NCI-H2196 treated with DMSO at 0.1 percent for 48 hours (cell line): ENCODE measurements at regions not wholly inside any gene's neighbourhood (a gene's known extent, or its start where the extent isn't known, plus 50 kb on each side); places are given as distances from the start of the nearest gene placed in this dataset.

Experiments used
- DNase-seq: peaks from one replicate; lab custom pipeline; 2025; ENCODE audit not compliant: unreplicated experiment; lab: John Stamatoyannopoulos, UW

DNA sequence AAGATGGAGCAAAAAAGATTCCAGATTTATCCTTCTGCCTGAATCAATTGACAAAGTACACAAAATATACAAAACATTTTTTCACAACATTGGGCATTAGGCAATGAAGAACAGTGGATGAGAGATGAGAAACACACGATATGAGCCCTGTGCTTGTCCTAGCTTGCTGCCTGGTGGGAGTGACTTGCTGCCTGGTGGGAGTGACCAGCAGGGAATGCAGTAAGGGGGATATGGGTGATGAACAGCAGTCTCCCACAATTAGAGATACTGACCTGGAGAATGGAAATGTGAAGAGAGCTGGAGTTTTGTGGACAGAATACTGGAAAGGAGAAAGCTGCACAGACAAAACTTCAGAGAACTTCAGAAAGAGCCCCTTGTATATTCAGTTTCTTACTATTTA is 629.4 kb upstream of the FRG1 start:
- no peak for DNase-seq

DNA sequence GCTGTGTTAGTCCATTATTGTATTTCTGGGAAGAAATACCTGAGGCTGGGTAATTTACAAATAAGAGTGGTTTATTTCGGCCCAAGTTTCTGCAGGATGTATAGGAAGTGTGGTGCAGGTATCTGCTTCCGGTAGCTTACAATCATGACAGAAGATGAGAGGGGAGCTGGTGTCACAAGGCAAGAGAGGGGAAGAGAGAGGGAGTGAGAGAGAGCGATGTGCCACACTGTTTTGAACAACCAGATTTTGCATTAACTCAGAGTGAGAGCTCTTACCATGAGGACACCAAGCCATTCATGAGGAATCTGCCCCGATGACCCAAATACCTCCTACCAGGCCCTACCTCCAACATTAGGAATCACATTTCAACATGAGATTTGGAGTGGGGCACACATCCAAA is 627.6 kb upstream of the FRG1 start:
- DNase-seq = no peak

DNA sequence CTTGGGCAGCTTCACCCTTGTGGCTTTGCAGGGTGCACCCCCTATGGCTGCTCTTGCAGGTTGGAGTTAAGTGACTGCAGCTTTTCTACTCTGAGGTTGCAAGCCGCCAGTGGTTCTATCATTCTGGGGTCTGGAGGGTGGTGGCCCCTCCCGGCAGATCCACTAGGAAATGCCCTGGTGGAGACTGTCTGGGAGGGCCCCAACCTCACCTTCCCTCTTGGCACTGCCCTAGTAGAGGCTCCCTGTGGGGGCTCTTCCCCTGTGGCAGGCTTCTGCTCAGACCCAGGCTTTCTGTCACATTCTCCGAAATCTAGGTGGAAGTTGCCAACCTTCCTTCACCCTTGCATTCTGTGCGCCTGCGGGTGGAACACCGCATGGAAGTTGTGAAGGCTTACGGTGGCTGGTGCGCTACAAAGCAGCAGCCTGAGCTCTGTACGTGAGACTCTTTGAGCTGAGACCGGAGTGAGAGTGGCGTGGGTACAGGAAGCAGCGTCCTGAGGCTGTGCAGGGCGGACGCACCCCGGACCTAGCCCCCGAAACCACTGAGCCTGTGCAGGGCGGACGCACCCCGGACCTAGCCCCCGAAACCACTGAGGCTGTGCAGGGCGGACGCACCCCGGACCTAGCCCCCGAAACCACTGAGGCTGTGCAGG is 626.7 kb upstream of the FRG1 start:
- DNase-seq = no peak

GRCh38 chr4:189322426-189322825 is 618.2 kb upstream of the FRG1 start:
- DNase-seq = no peak

DNA sequence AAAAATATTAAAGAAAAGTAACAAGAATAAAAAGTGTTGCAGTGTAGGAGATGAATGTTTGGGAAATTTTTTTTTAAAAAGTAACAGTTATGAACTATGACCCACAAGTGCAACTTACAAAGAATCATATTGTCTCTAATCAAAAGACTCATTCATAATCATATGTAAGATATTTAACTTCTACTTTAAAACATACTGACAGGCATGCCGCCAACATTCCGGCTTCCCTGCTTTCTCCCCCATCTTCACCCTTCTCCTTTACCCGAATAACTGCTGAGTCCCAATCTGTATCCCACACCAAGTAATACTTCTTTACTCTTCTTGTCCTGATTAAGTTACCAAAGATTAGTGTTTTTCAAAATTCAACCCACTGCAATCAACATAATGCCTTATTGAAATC is 598.8 kb upstream of the FRG1 start:
- DNase-seq = no peak

DNA sequence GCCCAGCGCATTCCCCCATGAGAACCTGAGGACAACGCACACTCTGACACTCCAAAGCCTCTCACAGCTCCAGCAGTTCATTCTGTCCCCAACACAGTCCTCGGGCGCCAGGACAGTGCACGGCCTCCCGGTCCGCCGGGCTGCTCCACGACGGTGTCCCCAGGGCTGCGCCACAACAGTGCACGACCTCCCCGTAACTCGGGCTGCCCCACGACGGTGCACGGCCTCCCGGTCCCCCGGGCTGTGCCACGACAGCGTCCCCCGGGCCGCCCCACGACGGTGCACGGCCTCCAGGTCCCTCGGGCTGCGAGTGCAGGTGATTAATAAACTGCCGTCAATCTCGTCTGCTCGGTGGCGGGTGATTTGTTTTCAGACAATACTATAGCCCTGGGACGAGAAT is 585.1 kb upstream of the FRG1 start:
- no peak for DNase-seq

DNA sequence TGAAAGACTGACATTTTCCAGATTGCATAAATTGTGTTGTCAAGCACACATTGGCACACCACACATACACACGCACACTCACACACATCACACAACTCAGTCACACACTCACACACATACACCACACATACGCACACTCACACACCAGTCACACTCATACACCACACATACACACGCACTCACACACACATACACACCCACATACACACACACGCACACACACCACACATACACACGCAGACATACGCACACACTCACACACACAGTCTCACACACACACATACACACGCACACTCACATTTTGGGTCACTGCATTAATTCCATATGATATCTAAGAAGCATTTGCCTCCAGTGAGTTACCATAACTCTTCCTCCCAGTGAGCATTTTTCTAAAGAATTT is 578.3 kb upstream of the FRG1 start:
- DNase-seq = no peak

- DNase-seq = no peak
Measured at GRCh38 chr4:189364032-189364449, 576.6 kb upstream of the FRG1 start.

DNA sequence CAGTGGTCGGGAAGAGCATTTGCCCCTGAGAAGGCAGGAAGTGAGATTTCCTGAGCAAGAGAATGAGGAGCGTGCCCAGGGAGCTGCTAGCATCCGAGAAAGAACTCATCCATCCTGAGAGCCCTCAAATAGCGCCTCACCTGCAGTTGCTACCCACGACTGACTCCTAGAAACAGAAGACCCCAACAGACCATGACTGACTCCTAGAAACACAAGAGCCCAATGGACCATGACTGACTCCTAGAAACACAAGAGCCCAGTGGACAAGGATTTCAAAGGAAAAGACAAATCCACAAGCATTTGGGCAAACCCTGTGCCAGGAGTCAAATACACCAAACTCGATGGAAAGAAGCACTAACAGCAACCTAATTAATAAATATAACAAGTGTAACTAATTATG is 575.2 kb upstream of the FRG1 start:
- no peak for DNase-seq

DNA sequence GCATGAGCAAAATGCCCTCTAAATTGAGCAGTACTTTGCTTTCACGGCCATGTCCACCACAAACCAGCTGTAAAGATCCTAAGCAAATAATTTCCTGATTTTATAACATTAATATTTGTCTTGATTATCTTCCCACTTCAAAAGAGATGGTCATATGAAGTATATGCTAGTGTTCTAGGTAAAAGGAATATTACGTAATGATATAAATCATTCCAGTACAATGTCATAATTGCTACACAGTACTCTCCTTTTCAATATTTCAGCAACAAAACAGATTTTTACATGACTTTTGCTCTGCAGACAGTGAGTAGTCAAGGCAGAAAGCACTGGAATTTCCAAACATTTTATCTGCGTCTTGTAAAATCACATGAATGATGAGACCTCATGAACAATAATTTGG is 572.8 kb upstream of the FRG1 start:
- DNase-seq = no peak

DNA sequence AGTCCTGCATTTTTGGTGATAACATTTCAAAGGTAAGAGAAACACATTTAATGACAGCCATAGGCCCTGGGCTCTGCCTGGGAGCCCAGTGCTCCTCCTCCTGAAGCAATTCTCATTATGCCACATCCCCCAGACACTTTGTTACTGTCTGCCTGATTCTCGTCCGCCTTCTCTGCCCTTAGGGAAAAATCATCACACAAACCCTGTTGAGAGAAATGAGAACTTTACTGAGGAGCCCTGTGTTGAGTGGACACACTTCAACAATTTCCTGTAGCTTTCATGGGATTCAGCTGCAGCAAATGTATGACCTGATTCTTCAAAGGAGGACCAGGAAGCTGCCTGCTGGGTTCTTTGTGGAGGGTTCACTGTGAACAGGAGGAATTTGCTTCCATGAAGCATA is 566.5 kb upstream of the FRG1 start:
- DNase-seq = no peak

- no peak for DNase-seq
Measured at GRCh38 chr4:189376901-189377300, 563.8 kb upstream of the FRG1 start.

- DNase-seq = no peak
Measured at GRCh38 chr4:189377569-189377968, 563.1 kb upstream of the FRG1 start.

DNA sequence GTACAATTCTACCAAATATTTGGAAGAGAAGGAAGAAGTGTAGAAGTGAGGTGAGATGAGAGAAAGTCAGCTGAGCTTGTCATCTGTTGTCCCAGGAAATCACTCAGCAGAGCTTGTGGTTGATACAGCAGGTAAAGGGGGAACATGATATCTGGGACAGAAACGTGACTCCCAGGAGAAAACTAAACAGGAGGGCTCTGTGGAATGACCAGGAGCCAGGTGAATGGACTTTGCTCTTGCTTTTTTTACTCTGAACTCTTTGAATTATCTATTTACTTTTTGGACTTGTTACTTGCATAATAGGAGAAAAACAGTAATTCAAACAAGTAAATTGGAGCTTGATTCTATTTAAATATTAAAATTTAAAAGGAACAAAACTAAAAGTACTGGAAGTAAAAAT is 555.6 kb upstream of the FRG1 start:
- DNase-seq = no peak

DNA sequence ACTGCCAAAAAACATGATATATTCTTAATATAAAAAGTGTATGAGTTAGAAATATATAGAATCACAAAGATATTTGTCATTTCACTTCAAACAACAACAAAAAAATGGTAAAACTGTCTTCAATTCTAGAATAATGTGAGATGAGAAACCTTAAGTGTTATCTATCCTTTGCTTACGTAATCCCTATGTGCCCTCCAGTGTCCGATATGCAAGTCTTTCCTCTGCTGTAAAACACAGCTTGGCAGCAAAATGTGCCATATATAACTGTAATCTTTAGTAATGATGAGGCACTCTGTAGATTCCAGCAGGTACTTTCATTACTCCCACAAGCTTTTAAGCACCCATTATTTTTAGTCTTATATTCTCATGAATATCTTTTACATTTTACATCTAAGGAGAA is 555.1 kb upstream of the FRG1 start:
- no peak for DNase-seq

- DNase-seq = no peak
Measured at GRCh38 chr4:189396435-189396834, 544.2 kb upstream of the FRG1 start.

- no peak for DNase-seq
Measured at GRCh38 chr4:189404271-189404670, 536.4 kb upstream of the FRG1 start.

GRCh38 chr4:189409158-189409557 is 531.5 kb upstream of the FRG1 start:
- DNase-seq = no peak

- no peak for DNase-seq
Measured at GRCh38 chr4:189414021-189414420, 526.7 kb upstream of the FRG1 start.

GRCh38 chr4:189420572-189420971 is 520.1 kb upstream of the FRG1 start:
- no peak for DNase-seq

DNA sequence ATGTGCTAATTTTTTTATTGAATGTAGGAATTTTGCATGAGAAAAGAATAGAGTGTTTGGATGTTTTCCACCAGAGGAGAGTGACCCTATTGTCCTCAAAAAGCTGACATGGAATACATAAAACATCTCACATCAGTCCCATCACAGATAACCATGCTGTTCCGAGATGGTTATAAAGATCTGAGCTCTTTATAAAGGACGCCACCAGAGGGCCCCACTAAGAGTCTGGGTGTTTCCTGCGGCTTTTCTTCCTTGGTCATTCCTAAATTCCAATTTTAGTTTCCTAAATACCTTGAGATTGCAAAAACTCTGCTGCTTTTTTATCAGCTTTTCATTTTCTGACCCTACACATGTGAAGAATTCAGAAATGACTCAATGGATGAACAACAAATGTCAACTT is 504.5 kb upstream of the FRG1 start:
- no peak for DNase-seq

DNA sequence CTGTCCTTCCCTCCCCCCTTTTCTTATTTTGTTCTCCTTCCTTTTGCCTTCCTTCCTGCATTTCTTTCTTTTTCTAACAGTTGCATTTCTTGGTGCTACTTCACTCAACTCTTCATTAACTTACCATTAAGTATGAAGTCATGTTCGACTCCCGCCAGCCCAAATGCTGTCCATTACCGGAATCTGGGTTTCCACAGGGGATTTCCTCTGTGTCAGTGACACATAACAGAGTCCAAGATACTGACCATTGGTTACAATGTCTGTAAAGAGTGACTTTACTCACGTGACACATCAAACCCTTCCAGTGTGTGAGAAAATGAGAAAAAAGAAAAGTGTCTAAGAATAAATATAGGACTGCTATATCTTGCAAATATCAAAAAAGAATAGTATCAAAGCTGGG is 500.0 kb upstream of the FRG1 start:
- no peak for DNase-seq

DNA sequence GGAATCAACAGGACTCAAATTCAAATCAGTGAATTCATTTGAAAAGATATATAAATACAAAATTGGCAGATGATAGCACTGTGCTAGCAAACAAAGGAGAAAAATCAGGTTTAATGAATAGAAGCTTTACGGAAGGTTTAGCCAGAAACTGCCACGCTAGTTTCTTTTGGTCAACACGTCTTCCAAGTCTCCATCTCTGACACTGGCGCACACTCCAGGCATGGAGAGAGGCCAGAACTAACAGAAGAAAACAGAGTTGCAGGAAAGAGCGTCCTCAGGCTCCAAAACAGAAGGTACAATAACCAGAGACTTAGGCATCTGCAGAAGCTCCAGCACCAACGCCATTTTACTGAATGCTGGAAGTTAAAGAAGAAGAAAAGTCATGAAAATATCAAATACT is 497.3 kb upstream of the FRG1 start:
- no peak for DNase-seq

DNA sequence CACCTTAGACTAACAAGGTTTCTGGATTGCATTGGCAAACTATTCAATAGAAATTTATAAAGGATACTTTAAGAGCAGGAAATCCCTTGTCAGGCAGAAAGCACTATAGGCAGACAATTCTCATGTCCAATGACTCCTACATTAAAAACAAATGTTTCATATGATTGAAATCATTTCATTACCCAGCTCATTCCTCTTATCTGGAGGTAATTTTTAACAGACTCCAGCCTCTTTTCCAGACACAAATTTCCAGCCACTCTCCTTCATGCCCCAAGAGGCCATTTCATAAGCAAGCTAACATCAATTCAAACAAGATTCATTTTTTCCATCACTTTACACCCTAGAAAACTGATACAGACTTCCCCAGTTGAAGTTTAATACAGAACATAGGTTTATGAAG is 495.1 kb upstream of the FRG1 start:
- DNase-seq = no peak
